Suprapubic skin (tissue), 4 donors: ENCODE measurements at regions not wholly inside any gene's neighbourhood (a gene's known extent, or its start where the extent isn't known, plus 50 kb on each side); places are given as distances from the start of the nearest gene placed in this dataset.

Source experiments
- DNase-seq, 2 donors: peaks; one replicate each; pipeline ENCODE4 v3.0.0-alpha.2; 2019; ENCODE audit warnings: low spot score in 2 of 2
- H3K27ac ChIP-seq: fragments of 200-600 bp; sonication (generic); one replicate; pipeline ENCODE4 v1.5.1; 2019
- H3K27me3 ChIP-seq: fragments of 200-600 bp; sonication (generic); one replicate; pipeline ENCODE4 v1.5.1; 2019
- H3K36me3 ChIP-seq: fragments of 200-600 bp; sonication (generic); one replicate; pipeline ENCODE4 v1.5.1; 2019
- H3K4me1 ChIP-seq: fragments of 200-600 bp; sonication (generic); one replicate; pipeline ENCODE4 v1.5.1; 2019
- H3K4me3 ChIP-seq: fragments of 200-600 bp; sonication (generic); one replicate; pipeline ENCODE4 v1.5.1; 2019; ENCODE audit warnings: mild to moderate bottlenecking
- H3K9me3 ChIP-seq: fragments of 200-600 bp; sonication (generic); one replicate; pipeline ENCODE4 v1.5.1; 2019
- CTCF ChIP-seq, 2 donors: fragments of 200-600 bp in 1 of 2; fragments of 450-650 bp in 1 of 2; sonication (generic) in 1 of 2; IDR thresholded peaks; one replicate each; pipeline ENCODE4 v1.5.1; 2016 to 2019; ENCODE audit warnings: antibody characterized with exemption in 2 of 2, mild to moderate bottlenecking in 1 of 2, moderate library complexity in 1 of 2
- EP300 ChIP-seq: sonication (generic); formaldehyde crosslinking; IDR thresholded peaks from one replicate; pipeline ENCODE4 v1.6.1; 2017; ENCODE audit warnings: antibody characterized with exemption
- POLR2A ChIP-seq, 2 donors: fragments of 450-650 bp; IDR thresholded peaks; one replicate each; pipeline ENCODE4 v1.6.1; 2017; ENCODE audit warnings: antibody characterized with exemption in 2 of 2, mild to moderate bottlenecking in 2 of 2, moderate library complexity in 2 of 2
- POLR2AphosphoS5 ChIP-seq, 3 donors: sonication (generic); formaldehyde crosslinking; IDR thresholded peaks; one replicate each; pipeline ENCODE4 v1.6.1; 2017; ENCODE audit warnings: antibody characterized with exemption in 3 of 3
- WGBS: methylation state at CpG from one replicate; pipeline ENCODE4 v1.1.5; 2018; 5-methylcytosine and 5-hydroxymethylcytosine counted together

GRCh38 chr20:58130156-58130555, 98.3 kb downstream of the ANKRD60 start:
- Histone ChIP-seq H3K9me3 (no peaks in the 10 kb centered on the region), H3K27ac (peak overlapping the region; percentile 12), H3K4me1 (peaks cover 30% of the 10 kb centered on the region), H3K27me3 (peaks cover 10% of the 10 kb centered on the region), H3K36me3 (no peaks in the 10 kb centered on the region), H3K4me3 (no peak overlapping the region)
- no peak for TF ChIP-seq POLR2AphosphoS5 (IDR thresholded peaks at IDR 0.05)
- WGBS = 92% methylated on average over 8 of the region's 8 CpGs
- DNase-seq = no peak

- H3K27ac ChIP-seq = peak overlapping the region; percentile 12
- H3K4me1 ChIP-seq = peaks cover 30% of the 10 kb centered on the region
- H3K4me3 ChIP-seq = no peak overlapping the region
- peaks cover 6% of the 10 kb centered on the region for H3K27me3 ChIP-seq
- H3K36me3 ChIP-seq = no peaks in the 10 kb centered on the region
- peak; percentile 35 to 38 for DNase-seq
- H3K9me3 ChIP-seq = no peaks in the 10 kb centered on the region
- WGBS = 49% methylated on average over 11 of the region's 13 CpGs
- TF ChIP-seq POLR2AphosphoS5 (IDR thresholded peaks at IDR 0.05) = no peak
- no peak for TF ChIP-seq EP300
- no peak for TF ChIP-seq CTCF (IDR thresholded peaks at IDR 0.05)
- no peak for TF ChIP-seq POLR2A (IDR thresholded peaks at IDR 0.05)
Observed at GRCh38 chr20:58129721-58130151, 98.7 kb downstream of the ANKRD60 start.

DNA sequence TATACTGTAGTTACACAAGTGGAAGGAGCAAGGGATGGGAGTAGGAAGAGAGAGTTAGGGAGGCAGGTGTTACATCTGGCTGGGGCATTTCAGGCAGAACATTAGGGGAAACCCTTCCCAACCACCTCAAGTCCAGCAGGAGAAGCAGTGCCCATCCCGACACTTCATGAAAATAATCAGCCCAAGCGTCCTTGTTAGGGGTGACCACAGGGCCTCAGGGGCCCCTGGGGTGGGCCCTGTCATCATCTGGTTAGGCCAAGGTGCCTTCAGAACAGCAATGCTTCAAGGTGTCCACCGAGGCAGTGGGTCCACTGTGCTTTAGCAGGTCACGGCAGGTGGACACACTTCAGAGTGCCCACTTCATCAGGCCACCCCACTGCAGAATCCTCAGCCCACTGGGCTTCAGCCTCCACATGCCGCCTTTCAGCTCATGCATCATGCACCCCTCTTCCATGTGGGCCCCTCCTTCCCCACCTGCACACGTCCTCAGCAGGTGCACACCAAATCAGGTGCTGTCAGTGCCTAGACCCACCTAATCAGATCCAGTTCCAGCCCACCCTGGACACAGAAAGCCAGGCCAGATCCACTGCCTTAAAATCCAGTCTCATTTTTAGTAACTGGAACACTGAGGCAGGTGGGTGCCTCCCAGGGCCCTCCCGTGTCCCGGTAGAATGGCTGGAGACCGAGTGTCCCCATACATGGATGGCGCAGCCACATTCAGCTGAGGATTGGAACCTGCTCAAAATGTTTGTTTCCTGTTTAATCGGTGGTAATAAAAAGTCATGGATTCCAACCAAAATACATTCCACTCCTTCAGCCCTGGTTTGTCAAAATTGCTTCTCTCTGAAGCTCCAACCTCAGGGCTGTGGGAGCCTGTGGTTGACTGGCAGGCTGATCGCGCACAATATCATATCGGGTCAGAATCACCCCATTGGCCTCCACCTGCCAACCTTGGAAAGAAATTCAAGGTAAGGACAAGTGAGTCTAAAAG, 99.5 kb downstream of the ANKRD60 start:
- Histone ChIP-seq H3K9me3 (peaks cover 4% of the 10 kb centered on the region), H3K27ac (no peak overlapping the region), H3K4me3 (no peak overlapping the region), H3K27me3 (peaks cover 6% of the 10 kb centered on the region), H3K36me3 (no peaks in the 10 kb centered on the region), H3K4me1 (peaks cover 30% of the 10 kb centered on the region)
- no peak for TF ChIP-seq EP300
- no peak for TF ChIP-seq POLR2A (IDR thresholded peaks at IDR 0.05)
- no peak for TF ChIP-seq POLR2AphosphoS5 (IDR thresholded peaks at IDR 0.05)
- no peak for TF ChIP-seq CTCF (IDR thresholded peaks at IDR 0.05)
- DNase-seq = peak; percentile 26 to 35
- WGBS = 50% methylated on average over 9 of the region's 14 CpGs

DNA sequence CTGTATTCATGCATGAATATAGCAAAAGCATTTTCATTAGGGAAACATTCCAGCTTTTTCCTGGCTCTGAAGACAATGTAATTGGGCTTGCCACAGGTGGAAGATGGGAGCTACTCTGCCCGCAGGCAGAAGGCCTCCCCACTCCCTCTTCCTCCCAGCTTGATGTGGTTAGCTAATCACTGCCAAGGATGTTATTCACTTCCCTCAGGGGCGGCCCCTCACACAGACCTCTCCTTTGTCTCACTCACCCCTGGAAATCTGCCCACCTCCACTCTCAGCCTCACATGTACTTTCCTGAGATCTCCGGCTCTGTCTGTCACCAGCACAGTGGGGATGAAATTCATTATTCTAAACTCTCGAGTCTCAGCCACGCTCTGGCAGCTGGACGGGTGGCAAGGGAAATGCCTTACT, 100.7 kb downstream of the ANKRD60 start:
- whole genome bisulfite sequencing = 30% methylated on average over 6 of the region's 6 CpGs
- TF ChIP-seq EP300 (no peak), CTCF (IDR thresholded peaks at IDR 0.05) (no peak), POLR2AphosphoS5 (IDR thresholded peaks at IDR 0.05) (no peak), POLR2A (IDR thresholded peaks at IDR 0.05) (no peak)
- Histone ChIP-seq H3K4me3 (no peak overlapping the region), H3K27ac (no peak overlapping the region), H3K27me3 (peaks cover 6% of the 10 kb centered on the region), H3K9me3 (peaks cover 4% of the 10 kb centered on the region), H3K36me3 (no peaks in the 10 kb centered on the region), H3K4me1 (peaks cover 27% of the 10 kb centered on the region)
- DNase-seq = peak; percentile 68 to 85

DNA sequence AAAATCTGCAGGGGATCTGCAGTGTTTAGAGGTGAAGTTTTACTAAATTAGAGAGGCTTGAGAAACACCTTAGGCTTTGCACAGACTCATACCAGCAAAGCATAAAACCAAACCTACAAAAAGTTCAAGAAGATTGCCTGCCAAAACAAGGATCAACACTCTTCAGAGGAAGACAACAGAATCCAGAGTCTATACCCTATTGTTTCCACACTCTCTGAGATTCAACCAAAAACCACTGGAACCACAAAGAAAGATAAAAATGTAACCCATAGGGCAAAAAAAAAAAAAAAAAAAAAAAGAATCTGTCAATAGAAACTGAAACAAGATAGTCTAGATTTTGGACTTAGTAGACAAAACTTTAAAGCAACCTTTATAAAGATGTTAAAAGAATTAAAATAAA, 102.7 kb downstream of the ANKRD60 start:
- no peak for DNase-seq
- TF ChIP-seq CTCF (IDR thresholded peaks at IDR 0.05) (no peak), POLR2A (IDR thresholded peaks at IDR 0.05) (no peak), EP300 (no peak), POLR2AphosphoS5 (IDR thresholded peaks at IDR 0.05) (no peak)
- peaks cover 6% of the 10 kb centered on the region for H3K27me3 ChIP-seq

More for the DNA sequence above, 102.7 kb downstream of the ANKRD60 start:
- Histone ChIP-seq H3K9me3 (peaks cover 4% of the 10 kb centered on the region), H3K4me3 (no peak overlapping the region), H3K4me1 (peaks cover 13% of the 10 kb centered on the region), H3K27ac (no peak overlapping the region), H3K36me3 (no peaks in the 10 kb centered on the region)
